HG02870 (cell line): ENCODE measurements at regions not wholly inside any gene's neighbourhood (a gene's known extent, or its start where the extent isn't known, plus 50 kb on each side); places are given as distances from the start of the nearest gene placed in this dataset.
"Not testable (repeated sequence)": the region's sequence is repeated elsewhere in the genome, so short reads cannot be mapped to it uniquely, and the experiment has no call there.

Source experiments
- ATAC-seq: cut with Tn5 transposase; IDR thresholded peaks from one replicate; pipeline ENCODE4 v1.9.1; 2021; ENCODE audit warnings: mild to moderate bottlenecking, moderate library complexity; ENCODE audit not compliant: unreplicated experiment

DNA sequence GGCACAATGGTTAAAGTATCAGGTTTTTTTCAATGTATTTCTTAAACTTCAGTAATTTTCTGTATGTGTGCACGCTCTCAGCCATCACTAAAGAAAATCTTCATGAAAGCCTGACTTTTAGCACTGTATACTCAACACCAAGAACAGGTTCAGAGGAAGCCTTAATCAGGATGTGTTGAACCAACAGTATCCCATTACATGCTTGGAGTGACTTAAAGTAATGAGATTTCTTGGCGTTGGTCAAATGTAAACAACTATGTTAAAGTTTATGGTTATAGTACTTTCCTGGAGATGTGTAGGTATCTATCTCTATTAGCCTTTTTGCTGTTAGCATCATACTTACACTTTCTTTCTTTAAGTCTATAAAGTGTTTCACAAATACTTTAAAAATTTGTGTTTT lies 335.0 kb downstream of the CCER1 start:
- ATAC-seq = no peak

DNA sequence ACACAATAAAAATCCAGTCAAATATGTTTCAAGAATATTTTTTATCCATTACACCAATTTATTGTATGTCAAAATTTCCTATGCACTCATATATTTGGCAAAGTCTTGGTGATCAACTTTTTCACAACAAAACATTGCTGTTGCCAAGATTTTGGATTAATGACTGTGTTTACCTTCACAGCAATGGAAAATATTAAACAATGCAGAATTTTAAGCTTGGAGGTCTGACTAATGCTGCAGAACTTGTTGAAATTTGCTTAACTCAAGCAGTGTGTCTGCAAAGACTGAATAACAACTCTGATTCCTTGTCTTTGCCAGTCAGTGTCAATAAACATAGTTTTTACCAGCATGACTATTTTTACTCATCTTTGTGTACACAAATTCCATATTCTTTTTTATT lies 336.4 kb downstream of the CCER1 start:
- ATAC-seq = no peak

DNA sequence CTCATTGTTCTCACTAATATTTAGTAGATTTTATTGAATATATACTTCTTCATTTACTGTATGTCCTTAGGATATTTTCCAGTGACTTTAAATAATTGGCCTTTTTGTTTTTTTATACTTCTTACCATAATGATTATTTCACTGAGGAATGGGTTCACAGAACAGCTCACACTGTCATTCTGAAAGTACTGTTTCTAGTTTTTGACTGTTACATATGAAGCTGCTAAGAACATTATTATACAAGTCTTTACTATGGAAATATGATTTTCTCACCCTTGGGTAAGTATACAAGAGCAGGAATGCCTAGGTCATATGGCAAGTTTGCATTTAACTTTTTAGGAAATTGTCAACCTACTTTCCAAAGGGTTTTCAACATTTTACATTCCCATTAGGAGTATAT lies 343.1 kb downstream of the CCER1 start:
- ATAC-seq = peak; percentile 64

DNA sequence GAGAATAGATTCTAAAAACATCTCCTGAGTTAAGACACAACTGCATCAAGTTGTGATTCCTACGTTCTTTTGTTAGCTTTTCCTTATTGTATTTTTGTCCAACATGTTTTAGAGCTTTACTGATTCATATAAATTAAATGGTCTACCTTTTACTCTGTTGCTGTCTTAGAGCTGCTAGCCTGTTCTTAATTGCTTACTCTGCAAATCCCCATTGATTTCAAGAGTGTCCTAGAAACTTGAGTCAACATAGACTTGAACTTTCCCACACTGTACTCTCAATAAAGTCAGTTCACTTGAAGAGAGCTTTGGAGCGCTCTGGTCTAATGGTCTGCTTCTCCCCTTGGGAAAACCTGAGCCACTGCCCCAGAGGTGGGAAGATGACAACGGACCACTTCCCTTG lies 343.9 kb downstream of the CCER1 start:
- no peak for ATAC-seq

DNA sequence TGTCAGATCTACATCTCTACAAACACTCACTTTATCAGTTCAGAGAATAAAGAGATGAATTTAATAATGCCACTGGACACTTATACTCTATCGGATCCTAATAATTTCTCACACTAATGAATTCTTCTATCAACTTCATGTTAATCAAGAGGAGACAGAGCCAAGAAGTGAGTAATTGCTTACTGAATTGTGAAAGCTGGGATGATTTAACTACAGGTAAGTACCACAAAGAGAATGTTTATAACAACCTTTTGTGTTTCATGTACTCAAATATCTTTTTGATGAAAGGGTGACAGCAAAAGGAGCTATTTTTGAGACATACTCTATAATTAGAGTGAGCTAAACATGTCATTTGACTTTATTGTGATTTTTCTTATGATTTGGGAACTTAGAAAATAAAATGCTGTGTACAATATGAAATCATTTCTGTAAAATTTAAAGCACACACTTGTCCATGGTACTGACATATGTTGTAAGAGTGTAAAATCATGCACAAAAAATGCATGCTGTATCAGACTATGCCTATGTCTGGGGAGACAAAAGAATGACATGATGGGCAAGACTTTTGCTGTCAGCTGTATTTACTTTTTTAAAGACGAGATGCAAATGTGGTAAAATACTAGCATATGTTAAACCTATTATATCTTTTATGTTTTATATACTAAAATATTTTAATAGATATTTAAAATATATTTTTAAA lies 361.2 kb downstream of the CCER1 start:
- ATAC-seq = no peak

DNA sequence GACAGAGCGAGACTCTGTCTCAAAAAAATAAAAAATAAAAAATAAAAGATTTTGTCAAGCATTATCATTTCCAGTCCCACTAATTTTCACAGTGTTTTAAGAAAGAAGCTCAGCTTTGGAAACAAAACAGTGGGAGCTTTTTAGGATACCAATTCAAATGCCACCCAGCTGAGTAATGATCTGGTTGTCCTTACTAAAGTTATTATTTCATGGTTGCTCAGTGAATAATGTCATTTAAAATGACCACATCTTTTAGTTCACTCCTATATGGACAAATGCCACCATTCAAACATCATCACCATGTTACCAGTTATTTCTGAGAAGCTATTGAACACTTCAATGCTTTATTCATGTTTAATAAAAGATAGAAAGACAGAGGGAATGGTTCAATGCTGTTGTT lies 365.0 kb downstream of the CCER1 start:
- ATAC-seq = no peak

DNA sequence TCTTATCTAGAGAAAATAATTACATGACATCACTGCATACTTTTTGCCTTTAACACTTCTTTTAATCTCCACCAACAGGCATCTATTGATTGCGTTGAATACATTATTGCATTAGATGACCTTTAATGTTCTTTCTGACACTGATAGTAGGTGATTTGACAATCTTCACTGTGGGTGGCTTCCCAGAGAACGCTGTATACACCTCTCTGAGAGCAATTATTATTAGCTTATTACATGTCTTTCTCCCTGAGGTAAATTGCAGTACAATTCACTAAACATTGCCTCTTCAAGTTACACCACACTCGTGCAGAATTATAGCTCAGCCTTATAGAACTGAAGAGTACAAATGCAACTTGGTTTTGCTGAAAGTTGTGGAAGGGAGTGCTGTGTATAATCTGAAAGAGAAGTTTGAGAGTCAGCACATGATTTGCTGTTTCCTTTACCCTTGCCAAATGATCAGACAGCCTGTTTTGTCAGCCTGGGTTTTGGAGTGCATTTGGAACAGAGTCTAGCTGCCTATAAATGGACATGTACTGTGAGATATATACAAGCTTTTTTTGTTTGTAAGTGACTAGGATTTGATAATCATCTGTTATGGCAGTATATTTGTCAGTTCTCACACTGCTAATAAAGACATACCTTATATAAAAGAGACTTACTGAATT lies 369.2 kb downstream of the CCER1 start:
- no peak for ATAC-seq

DNA sequence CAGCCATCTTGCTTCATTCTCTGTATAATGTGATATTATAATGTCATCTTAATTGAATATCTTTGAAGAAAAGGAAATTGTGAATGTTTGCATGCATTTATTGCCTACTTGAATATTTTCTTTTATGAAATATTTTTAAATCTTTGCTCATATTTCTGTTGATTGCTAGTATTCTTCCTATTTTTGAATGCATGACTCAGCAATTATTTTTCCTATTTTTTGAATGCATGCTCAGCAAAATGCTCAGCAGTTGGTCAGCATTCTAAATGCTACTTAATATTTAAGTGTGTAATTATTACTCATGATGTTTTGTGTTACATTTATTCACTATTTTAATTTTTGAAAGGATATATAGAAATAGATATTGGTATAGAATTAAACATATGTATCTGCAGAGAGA lies 378.3 kb downstream of the CCER1 start:
- ATAC-seq = no peak

DNA sequence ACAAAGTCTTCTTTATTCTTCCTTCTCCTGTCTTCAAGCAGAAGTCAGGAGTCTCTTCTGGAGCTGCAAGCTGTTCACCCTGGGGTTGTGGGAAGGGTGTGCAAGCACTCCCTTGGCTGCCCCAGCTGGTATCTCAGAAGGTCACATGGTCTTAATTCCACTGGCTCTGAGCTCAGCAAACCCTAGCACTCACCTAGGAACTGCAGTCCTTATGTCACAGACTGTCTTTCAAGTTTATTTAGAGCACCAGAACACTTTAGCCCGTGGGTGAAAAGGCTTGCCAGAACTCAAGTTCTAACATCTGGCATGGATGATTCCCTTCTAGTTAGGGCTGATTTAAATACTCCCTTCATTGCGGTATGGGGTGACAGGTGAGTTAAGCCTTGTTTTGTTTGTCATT lies 379.0 kb downstream of the CCER1 start:
- no peak for ATAC-seq

DNA sequence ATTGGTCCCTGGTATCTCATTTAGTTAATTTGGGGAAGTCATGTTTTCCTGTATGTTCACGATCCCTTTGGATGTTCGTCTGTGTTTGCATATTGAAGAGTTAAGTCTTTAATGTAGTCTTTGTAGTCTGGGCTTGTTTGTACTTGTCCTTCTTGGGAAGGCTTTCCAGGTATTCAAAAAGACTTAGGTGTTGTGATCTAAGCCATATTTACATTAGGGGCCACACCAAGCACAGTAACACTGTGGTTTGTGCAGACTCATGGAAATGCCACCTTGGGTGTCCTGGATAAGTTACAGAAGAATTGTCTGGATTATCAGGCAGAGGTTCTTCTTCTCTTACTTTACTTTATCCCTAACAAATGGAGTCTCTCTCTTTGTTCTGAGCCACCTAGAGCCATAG lies 380.3 kb downstream of the CCER1 start:
- ATAC-seq = no peak

DNA sequence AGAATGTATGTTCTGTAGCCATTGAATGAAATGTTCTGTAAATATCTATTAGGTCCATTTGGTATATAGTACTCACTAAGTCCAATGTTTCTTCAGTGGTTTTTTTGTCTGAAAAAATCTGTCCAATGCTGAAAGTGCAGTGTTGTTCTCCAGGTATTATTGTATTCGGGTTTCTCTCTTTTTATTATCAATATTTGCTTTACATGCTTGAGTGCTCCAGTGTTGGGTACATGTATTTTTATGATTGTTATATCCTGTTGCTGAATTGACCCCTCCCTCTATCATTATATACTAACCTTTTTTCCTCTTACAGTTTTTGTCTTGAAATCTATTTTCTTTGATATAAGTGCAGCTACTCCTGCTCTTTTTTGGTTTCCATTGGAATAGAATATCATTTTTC lies 382.2 kb downstream of the CCER1 start:
- no peak for ATAC-seq

DNA sequence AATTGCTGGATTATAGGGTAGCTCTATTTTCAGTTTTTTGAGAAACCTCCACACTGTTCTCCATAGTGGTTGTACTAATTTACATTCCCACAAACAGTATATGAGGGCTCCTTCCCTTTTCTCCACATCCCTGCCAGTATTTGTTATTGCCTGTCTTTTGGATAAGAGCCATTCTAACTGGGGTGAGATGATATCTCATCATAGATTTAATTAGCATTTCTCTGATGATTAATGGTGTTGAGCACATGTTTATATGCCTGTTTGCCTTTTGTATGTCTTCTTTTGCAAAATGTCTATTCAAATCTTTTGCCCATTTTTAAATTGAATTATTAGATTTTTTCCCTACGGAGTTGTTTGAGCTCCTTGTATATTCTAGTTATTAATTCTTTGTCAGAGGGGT lies 385.3 kb downstream of the CCER1 start:
- no peak for ATAC-seq

DNA sequence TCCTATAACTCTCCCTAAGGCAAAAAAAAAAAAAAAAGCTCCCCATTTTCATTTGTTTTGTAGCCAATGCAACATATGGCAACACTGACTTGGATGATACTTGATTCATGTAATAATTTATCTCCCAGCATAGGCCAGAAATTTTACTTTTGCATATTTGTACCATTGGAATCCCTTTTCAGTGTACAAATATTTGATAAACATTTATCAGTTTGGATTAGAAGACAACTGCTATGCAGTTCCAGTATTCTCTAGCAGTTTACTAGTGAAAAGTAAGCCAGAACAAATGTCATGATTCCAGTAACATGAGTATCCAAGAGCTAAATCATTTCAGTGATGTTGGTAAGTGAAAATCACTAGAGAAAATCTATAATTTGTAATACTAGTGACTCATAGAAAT lies 392.3 kb downstream of the CCER1 start:
- no peak for ATAC-seq

DNA sequence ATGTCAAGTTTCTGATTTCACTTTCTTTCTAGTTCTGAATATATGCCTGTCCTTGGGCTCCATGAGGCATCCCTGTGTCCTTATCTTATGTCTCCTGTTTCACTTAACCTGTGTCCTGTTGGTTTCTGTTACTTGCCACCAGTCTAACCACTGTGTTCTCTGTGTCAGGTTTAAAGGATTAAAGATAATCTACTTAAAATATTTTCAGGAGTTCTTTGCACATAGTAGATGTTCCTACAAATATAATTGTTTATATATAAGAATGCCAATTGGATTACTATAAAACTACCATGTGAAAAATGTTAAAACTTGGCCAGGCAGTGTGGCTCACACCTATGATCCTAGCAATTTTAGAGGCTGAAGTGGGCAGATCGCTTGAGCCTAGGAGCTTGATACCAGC lies 406.4 kb downstream of the CCER1 start:
- no peak for ATAC-seq

DNA sequence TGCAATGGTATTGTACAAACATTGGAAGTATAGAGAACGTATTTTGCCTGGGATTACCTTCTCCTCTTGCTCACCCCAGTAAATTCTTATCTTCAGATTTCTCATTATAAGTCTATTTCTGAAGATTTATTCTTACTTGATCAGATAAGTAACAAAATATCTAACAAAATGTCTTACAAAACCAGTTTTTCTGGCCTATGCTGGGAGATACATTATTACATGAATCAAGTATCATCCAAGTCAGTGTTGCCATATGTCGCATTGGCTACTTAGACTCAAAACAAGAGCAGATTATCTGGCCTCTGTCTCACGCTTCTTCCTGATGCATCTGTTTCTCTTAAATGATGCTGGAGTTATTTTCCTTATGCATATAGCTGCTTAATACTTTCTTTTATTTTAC lies 408.5 kb downstream of the CCER1 start:
- no peak for ATAC-seq

DNA sequence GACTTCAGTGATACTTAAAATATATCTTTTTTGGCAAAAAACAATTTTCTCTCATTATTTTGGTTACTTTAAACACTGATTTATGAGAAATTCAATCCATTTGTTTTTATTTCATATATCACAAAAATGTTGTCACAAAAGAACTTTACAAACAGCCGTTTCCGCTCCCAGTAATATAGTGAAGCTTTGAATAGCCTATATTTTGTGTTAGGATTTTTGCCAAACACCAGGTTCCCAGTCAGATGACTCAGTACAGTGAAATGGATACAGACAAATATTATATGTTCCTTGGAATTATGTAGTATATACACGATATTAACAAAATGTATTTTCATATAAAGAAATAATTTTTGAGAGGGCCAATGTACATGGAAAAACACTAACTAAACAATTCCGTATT lies 411.1 kb downstream of the CCER1 start:
- ATAC-seq = no peak

DNA sequence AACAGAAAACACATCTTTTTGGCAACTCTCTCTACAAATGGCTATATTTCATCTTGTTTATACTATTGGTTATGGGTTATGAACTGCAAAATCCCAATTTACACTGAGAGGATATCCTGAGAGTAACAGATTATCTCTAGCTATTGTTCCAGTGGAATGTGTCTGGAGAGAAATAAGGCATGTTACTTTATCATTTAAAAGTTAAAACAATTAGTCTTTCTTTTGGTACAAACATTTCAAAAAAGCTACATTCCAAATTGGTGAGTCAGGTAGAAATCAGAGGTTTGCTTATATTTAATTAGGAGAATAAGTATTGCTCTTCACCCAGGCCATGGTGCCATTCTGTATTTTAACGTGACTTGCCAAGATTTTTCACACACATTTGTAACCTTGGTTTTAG lies 411.6 kb downstream of the CCER1 start:
- ATAC-seq = no peak

DNA sequence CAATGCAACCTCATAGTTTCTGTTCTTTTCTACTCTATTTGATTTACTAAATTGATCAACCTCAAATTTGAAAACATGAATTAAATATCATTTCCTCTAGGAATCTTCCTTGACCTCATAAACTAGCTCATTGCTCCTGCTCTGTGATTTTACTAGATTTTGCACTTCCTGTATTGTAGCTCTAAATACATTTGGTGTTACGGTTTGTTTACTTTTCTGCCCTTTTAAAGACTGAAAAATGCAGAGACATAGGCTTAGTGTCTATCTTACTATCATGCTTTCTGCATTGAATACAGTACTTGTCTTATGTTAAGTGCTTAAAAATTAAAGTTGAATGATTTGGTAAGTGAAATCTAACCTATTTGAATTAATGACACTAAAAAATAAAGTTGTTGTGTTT lies 412.1 kb downstream of the CCER1 start:
- not testable (repeated sequence) for ATAC-seq

DNA sequence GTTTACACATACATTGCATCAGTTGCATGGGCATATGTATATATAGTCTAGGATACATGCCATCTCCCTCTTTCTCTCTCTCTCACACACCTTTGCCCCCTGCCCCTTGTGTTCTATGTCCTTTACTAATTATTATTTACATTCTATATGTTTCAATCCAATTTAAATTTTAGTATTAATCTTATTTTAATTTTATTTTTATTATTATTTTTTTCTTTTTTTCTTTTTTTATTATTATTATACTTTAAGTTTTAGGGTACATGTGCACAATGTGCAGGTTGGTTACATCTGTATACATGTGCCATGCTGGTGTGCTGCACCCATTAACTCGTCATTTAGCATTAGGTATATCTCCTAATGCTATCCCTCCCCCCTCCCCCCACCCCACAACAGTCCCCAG lies 421.1 kb downstream of the CCER1 start:
- not testable (repeated sequence) for ATAC-seq

DNA sequence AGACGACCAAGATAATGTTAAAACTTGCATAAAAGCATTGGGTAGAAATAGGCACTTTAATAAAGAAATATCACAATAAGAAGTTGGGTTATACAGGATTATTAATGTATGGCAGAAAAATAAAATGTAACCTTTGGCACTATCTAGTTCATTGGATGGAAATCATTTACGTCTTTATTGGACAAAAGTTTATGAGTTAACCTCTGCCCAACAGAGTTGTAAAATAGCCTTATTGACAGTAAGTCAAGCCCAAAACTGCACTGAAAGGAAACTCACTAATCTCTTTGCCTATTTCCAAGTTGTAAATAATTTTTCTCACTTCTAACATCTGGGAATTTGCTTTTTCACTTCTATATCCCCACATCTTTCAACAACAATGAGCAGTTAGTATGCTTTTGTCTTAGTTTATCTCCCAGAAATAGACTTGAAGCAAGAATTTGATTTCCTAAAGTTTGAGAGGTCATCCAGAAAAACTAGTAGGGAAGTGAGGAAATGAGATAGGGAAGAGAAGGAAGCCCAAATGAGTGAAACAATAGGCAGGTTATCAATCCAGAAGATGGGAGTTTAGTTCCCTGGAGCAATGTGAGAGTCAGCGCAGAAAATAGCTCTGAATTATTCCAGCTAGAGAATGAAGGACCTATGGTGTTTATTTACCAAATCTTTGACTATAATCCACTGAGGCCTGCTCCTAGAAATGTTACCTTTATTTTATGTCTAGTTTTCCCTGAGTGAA lies 434.8 kb downstream of the CCER1 start:
- ATAC-seq = no peak

DNA sequence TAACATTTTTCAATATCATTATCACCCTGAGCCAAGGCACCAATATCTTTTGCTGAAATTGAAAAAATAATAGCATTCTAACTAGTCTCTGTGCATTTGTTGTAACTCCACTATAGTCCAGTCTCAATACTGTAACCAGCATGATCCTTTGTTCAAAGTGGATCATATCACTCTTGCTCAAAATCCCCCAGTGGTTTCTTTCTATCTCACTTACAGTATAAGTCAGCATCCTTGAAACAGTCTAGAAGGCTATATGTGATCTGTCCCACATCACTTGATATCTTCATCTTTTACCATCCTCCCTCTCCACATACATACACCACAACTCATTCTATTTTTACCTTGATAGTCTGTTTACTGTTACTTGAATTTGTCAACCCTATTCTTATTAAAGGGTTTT lies 435.7 kb downstream of the CCER1 start:
- peak; percentile 49 for ATAC-seq
